Gastrocnemius medialis (tissue), 4 donors: ENCODE measurements at regions not wholly inside any gene's neighbourhood (a gene's known extent, or its start where the extent isn't known, plus 50 kb on each side); places are given as distances from the start of the nearest gene placed in this dataset.

Source experiments
- ATAC-seq, 2 donors: fragments of 150-250 bp; one replicate each; pipeline ENCODE4 v1.9.1; 2016
- DNase-seq, 2 donors: peaks; one replicate each; pipeline ENCODE4 v3.0.0-alpha.2; 2019
- H3K27ac ChIP-seq, 4 donors: fragments of 200-600 bp; sonication (generic); 1 replicate in 1 of 4; 2 replicates in 3 of 4; pipeline ENCODE4 v1.5.1; 2016 to 2018; ENCODE audit warnings: mild to moderate bottlenecking in 2 of 4, moderate library complexity in 1 of 4
- H3K27me3 ChIP-seq, 3 donors: fragments of 200-600 bp; sonication (generic) in 2 of 3; 1 replicate in 1 of 3; 2 replicates in 2 of 3; pipeline versions ENCODE4 v1.5.1 to v1.6.0; 2016 to 2019; ENCODE audit warnings: mild to moderate bottlenecking in 1 of 3, moderate library complexity in 1 of 3
- H3K36me3 ChIP-seq, 2 donors: fragments of 200-600 bp; sonication (generic) in 1 of 2; one replicate each; pipeline ENCODE4 v1.5.1; 2017 to 2018
- H3K4me1 ChIP-seq, 2 donors: fragments of 200-600 bp; sonication (generic) in 1 of 2; one replicate each; pipeline ENCODE4 v1.5.1; 2016 to 2017; ENCODE audit warnings: mild to moderate bottlenecking in 2 of 2
- H3K4me3 ChIP-seq, 4 donors: fragments of 200-600 bp; sonication (generic) in 3 of 4; 1 replicate in 1 of 4; 2 replicates in 3 of 4; pipeline ENCODE4 v1.5.1; 2016 to 2019; ENCODE audit warnings: mild to moderate bottlenecking in 2 of 4
- H3K9me3 ChIP-seq, 3 donors: fragments of 200-600 bp; sonication (generic) in 2 of 3; 1 replicate in 1 of 3; 2 replicates in 2 of 3; pipeline ENCODE4 v1.5.1; 2016 to 2019
- POLR2A ChIP-seq, 2 donors: fragments of 450-650 bp; IDR thresholded peaks; one replicate each; pipeline ENCODE4 v1.6.1; 2017; ENCODE audit warnings: antibody characterized with exemption in 2 of 2, mild to moderate bottlenecking in 2 of 2, moderate library complexity in 2 of 2
- in situ Hi-C, 4 donors: fragments of 200-750 bp; cut with MboI; loops; one replicate each; pipeline versions ENCODE4 v1.15.0 to v1.8.0; 2017; ENCODE audit warnings: low sequenced_read_pairs in 4 of 4
- intact Hi-C: fragments of 100-400 bp; cut with DNase I; formaldehyde crosslinking; loops from one replicate; pipeline ENCODE4 v1.15.1; 2023; ENCODE audit warnings: low total_unique reads
- TF ChIP-seq, protein P1 (sequence below), 5 experiments: fragments of 450-650 bp in 3 of 5; fragments of 200-600 bp in 2 of 5; sonication (generic) in 2 of 5; IDR thresholded peaks in 4 of 5; conservative IDR thresholded peaks in 1 of 5; 1 replicate in 4 of 5; 2 replicates in 1 of 5; pipeline ENCODE4 v1.5.1; 2016 to 2019; ENCODE audit warnings: antibody characterized with exemption in 5 of 5, mild to moderate bottlenecking in 3 of 5, moderate library complexity in 3 of 5

DNA sequence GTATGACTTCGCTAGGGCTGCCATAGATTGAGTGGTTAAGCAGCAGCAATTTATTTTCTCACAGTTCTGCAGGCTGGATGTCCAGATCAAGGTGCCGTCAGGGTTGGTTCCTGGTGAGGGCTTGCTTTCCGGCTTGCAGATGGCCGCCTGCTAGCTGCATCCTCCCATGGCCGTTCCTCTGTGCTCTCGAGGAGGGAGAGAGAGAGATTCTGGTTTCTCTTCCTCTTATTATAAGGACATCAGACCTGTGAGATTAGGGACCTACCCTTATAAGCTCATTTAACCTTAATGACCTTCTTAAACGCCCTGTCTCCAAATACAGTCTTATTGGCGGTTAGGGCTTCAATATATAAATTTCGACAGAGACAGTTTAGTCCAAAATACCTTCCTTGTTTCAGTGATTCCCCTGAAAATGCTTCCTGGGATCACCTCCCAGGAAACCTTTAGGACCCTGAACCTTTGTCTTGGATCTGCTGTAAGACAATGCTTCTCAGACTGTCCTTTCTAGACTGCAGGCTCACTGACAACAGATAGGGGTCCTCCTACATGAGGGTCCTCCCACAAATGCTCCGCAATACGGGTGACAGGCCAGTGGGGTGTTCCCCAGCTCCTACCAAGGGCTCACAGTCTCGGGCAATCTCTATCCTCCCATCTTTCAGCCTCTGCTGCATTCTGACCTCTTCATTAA lies 82.5 kb upstream of the BAIAP2L1 start:
- Histone ChIP-seq H3K4me3 (no peak overlapping the region), H3K9me3 (no peaks in the 10 kb centered on the region), H3K27me3 (no peaks in the 10 kb centered on the region), H3K4me1 (no peaks in the 10 kb centered on the region), H3K36me3 (no peaks in the 10 kb centered on the region), H3K27ac (no peak overlapping the region)
- DNase-seq (no peak), ATAC-seq (no peak)
- in situ Hi-C loops, result no loop called here
- TF ChIP-seq, protein P1, sequence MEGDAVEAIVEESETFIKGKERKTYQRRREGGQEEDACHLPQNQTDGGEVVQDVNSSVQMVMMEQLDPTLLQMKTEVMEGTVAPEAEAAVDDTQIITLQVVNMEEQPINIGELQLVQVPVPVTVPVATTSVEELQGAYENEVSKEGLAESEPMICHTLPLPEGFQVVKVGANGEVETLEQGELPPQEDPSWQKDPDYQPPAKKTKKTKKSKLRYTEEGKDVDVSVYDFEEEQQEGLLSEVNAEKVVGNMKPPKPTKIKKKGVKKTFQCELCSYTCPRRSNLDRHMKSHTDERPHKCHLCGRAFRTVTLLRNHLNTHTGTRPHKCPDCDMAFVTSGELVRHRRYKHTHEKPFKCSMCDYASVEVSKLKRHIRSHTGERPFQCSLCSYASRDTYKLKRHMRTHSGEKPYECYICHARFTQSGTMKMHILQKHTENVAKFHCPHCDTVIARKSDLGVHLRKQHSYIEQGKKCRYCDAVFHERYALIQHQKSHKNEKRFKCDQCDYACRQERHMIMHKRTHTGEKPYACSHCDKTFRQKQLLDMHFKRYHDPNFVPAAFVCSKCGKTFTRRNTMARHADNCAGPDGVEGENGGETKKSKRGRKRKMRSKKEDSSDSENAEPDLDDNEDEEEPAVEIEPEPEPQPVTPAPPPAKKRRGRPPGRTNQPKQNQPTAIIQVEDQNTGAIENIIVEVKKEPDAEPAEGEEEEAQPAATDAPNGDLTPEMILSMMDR (IDR thresholded peaks at IDR 0.05 in 4 of 5, conservative IDR thresholded peaks at IDR 0.05 in 1 of 5), result no peak
- TF ChIP-seq POLR2A (IDR thresholded peaks at IDR 0.05), result no peak
- intact Hi-C loops, result no loop called here

DNA sequence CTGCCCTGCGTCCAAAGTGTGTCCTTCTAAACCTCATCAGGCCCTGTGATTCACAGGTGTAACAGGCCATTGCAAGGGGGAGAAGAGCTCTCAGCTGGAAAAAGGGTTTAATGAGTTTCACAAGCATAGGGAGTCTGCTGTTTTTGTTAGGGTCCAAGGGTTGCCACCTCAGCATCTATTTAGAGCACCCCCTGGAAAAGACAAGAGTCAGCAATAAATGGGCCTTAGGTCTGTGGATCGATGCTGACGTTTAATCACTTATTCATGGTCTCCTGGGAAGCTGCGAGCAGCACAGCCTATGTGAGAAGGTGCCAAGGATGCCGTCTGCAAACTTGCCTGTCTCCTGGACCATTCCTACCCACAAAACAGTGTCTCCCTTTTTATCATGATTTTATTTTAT lies 78.4 kb upstream of the BAIAP2L1 start:
- Histone ChIP-seq H3K36me3 (no peaks in the 10 kb centered on the region), H3K4me1 (no peaks in the 10 kb centered on the region), H3K27ac (no peak overlapping the region), H3K27me3 (no peaks in the 10 kb centered on the region), H3K9me3 (no peaks in the 10 kb centered on the region), H3K4me3 (no peak overlapping the region)
- no peak for DNase-seq
- TF ChIP-seq POLR2A (IDR thresholded peaks at IDR 0.05), result no peak
- TF ChIP-seq, protein P1 (IDR thresholded peaks at IDR 0.05 in 4 of 5, conservative IDR thresholded peaks at IDR 0.05 in 1 of 5), result no peak
- intact Hi-C loops (no loop called here), in situ Hi-C loops (no loop called here)
- no peak for ATAC-seq

- H3K27me3 ChIP-seq, result peaks cover 11 to 19% (median 16%) of the 10 kb centered on the region in 3 donors
- H3K4me1 ChIP-seq, result peaks cover 0 to 6% of the 10 kb centered on the region in 2 donors
- in situ Hi-C loops (no loop called here), intact Hi-C loops (no loop called here)
- H3K9me3 ChIP-seq, result no peaks in the 10 kb centered on the region
- ATAC-seq (no peak), DNase-seq (no peak)
- no peak overlapping the region for H3K27ac ChIP-seq
- no peaks in the 10 kb centered on the region for H3K36me3 ChIP-seq
- no peak overlapping the region for H3K4me3 ChIP-seq
- TF ChIP-seq POLR2A (IDR thresholded peaks at IDR 0.05), result no peak
- TF ChIP-seq, protein P1 (IDR thresholded peaks at IDR 0.05 in 4 of 5, conservative IDR thresholded peaks at IDR 0.05 in 1 of 5), result no peak
These were observed 74.5 kb upstream of the BAIAP2L1 start for GRCh38 chr7:98475352-98475751.

- in situ Hi-C loops, result no loop called here
These were observed 73.7 kb upstream of the BAIAP2L1 start for GRCh38 chr7:98474558-98474957.

More at GRCh38 chr7:98474558-98474957, 73.7 kb upstream of the BAIAP2L1 start:
- no peak for DNase-seq
- Histone ChIP-seq H3K4me3 (no peak overlapping the region), H3K9me3 (no peaks in the 10 kb centered on the region), H3K4me1 (peaks cover 0 to 6% of the 10 kb centered on the region in 2 donors), H3K27ac (no peak overlapping the region), H3K36me3 (no peaks in the 10 kb centered on the region), H3K27me3 (peaks cover 11 to 26% (median 18%) of the 10 kb centered on the region in 3 donors)
- ATAC-seq, result no peak
- TF ChIP-seq POLR2A (IDR thresholded peaks at IDR 0.05), result no peak
- TF ChIP-seq, protein P1 (IDR thresholded peaks at IDR 0.05 in 4 of 5, conservative IDR thresholded peaks at IDR 0.05 in 1 of 5), result no peak
- intact Hi-C loops, result no loop called here
